OCI-LY3 (cell line): ENCODE measurements at regions not wholly inside any gene's neighbourhood (a gene's known extent, or its start where the extent isn't known, plus 50 kb on each side); places are given as distances from the start of the nearest gene placed in this dataset.

Source experiments
- H2AFZ ChIP-seq: fragments of 200-600, 300-600 bp; shearing (Covaris generic); 2 replicates; pipeline ENCODE4 v1.6.0; 2014; ENCODE audit warnings: antibody characterized with exemption, low read depth, low read length
- H3K27ac ChIP-seq: fragments of 200-600, 300-600 bp; sonication (generic); 2 replicates; pipeline ENCODE4 v1.5.1; 2014; ENCODE audit warnings: mild to moderate bottlenecking, low read length, moderate library complexity, mixed read lengths
- H3K27me3 ChIP-seq: fragments of 200-600, 300-600 bp; sonication (generic); 2 replicates; pipeline ENCODE4 v1.6.1; 2014; ENCODE audit warnings: low read depth, low read length, mixed read lengths
- H3K36me3 ChIP-seq: fragments of 200-600, 300-600 bp; sonication (generic); replicated peaks from 2 replicates; pipeline ENCODE3; 2014; ENCODE audit warnings: low read depth, low read length, mixed read lengths
- H3K4me1 ChIP-seq: fragments of 300-600, 200-600 bp; sonication (generic); 2 replicates; pipeline ENCODE4 v1.6.1; 2014; ENCODE audit warnings: low read length, mixed read lengths
- H3K4me2 ChIP-seq: fragments of 200-600, 300-600 bp; sonication (generic); 2 replicates; pipeline ENCODE4 v1.6.1; 2014; ENCODE audit warnings: low read length, mixed read lengths
- H3K4me3 ChIP-seq: fragments of 300-600, 200-600 bp; sonication (generic); 2 replicates; pipeline ENCODE4 v1.5.1; 2014; ENCODE audit warnings: antibody characterized with exemption, mild to moderate bottlenecking, low read length, moderate library complexity
- H3K79me2 ChIP-seq: fragments of 300-600, 200-600 bp; shearing (Covaris generic); 2 replicates; pipeline ENCODE4 v1.6.1; 2014; ENCODE audit warnings: mild to moderate bottlenecking, low read length, mixed read lengths
- H3K9ac ChIP-seq: fragments of 300-600, 200-600 bp; shearing (Covaris generic); 2 replicates; pipeline ENCODE4 v1.6.0; 2014; ENCODE audit warnings: mild to moderate bottlenecking, low read length, moderate library complexity
- H3K9me3 ChIP-seq: fragments of 200-600, 300-600 bp; shearing (Covaris generic); 2 replicates; pipeline ENCODE4 v1.6.1; 2014; ENCODE audit warnings: low read length, mixed read lengths; ENCODE audit not compliant: insufficient read depth
- H4K20me1 ChIP-seq: fragments of 200-600, 300-600 bp; sonication (generic); 2 replicates; pipeline ENCODE4 v1.6.1; 2016; ENCODE audit warnings: low read length, mixed read lengths; ENCODE audit not compliant: insufficient read depth
- CTCF ChIP-seq: fragments of 200-600, 300-600 bp; sonication (generic); IDR thresholded peaks from 2 replicates; pipeline ENCODE4 v1.5.1; 2014; ENCODE audit warnings: antibody characterized with exemption, low read length, low read depth
- EZH2phosphoT487 ChIP-seq: fragments of 200-600 bp; shearing (Covaris generic); IDR thresholded peaks from 2 replicates; pipeline ENCODE4 v1.6.1; 2018; ENCODE audit warnings: antibody characterized with exemption, mixed run types, low read depth

DNA sequence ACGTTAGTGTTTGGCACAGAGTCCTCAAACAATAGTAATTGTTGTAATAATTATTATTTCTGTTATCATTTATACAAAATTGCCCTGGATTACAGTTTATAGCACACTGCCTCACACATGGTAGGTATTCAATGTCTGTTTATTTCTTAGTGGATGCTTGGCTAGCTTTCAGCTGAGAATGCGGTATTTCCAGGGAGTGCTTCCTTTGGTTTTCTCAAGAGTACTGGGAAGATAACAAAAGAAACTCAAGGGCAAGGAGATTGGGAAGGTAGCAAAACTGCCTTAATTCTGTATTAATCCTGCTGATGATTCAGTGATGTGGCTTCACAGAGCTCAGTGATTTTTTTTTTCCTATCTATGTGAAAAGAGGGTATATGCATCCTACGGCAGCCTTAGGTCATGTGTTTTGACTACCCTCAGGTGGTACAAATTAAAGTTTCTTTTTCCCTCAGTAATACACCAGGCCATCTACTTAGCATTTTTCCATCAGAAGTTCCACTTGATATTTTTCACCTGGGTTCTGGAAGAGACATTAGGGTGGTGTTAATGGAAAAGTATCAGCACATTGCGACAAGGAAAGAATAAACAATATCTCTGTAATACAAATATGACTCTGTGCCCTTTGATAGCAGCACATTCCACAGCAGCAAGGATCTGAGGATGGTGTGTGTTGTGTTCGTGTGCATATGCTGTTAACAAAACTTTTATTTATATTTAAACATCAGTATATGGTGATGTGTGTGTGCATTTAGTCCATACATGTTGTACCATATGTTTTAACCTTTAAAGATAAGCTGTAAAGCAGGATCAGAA, 124.3 kb upstream of the RASGEF1B start:
- TF ChIP-seq EZH2phosphoT487: no peak
- no peak for TF ChIP-seq CTCF
- Histone ChIP-seq H3K9ac (no peak overlapping the region), H3K27ac (no peak overlapping the region), H3K27me3 (no peaks in the 10 kb centered on the region), H3K4me3 (no peak overlapping the region), H3K9me3 (0 out of 2 replicates have a peak, but pooled peaks cover 3% of the 10 kb centered on the region), H3K36me3 (peaks cover 5% of the 10 kb centered on the region), H3K4me1 (no peaks in the 10 kb centered on the region), H2AFZ (no peak overlapping the region), H4K20me1 (no peaks in the 10 kb centered on the region), H3K79me2 (no peaks in the 10 kb centered on the region), H3K4me2 (no peak overlapping the region)

DNA sequence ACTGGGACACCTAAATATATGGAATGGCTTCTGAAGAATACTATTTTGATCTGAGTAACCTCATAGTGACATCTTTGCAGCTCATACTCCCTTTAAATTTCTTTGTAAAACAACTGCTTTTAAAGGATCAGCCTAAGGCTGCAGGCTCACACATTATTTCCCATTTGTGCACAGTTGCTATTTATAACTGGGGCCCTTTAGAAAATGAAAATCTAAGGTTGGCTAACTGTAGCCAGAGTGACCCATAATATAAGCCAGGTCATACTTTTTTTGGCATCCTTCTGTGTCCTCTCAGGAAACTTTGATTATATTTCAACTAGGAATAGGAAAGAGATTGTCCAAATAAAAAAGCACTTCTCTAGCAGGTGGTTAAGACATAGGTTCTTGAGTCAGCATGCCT, 123.6 kb upstream of the RASGEF1B start:
- Histone ChIP-seq H3K79me2 (no peaks in the 10 kb centered on the region), H3K4me1 (no peaks in the 10 kb centered on the region), H3K36me3 (peaks cover 5% of the 10 kb centered on the region), H3K27me3 (no peaks in the 10 kb centered on the region), H3K9me3 (0 out of 2 replicates have a peak, but pooled peaks cover 3% of the 10 kb centered on the region), H4K20me1 (no peaks in the 10 kb centered on the region), H3K9ac (no peak overlapping the region), H3K4me3 (no peak overlapping the region), H3K4me2 (no peak overlapping the region), H2AFZ (no peak overlapping the region), H3K27ac (no peak overlapping the region)
- TF ChIP-seq CTCF: no peak
- TF ChIP-seq EZH2phosphoT487: no peak

DNA sequence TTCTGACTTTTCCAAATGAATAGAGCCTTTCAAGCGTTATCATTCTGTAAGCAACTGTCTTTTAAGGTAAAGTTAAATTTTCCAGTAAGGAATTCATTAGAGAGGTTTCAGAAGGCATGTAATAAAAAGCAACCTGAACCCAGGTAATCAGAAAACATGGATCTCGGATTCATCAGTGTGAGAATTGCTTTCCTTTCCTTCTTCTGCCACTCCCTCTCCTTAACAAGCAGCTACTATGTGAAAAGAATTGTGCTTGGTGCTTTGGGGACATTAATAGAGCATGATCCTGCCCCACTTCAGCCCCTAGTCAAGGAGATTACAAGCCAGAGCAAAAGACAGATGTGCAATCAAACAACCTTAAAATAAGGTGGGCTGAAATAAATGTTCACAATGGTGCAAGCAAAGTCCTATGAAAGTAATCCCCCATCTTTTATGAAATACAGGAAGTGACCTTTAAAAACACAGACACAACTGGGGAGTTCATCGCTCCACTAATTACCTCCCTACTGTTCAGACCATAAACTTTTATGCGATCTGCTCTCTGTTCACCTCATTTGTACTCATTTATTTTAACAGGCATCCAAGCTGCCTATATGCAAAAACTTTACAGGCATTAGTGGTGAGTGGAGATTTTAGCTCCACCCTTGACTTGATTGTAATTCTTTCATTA, 122.9 kb upstream of the RASGEF1B start:
- Histone ChIP-seq H3K9ac (no peak overlapping the region), H3K27ac (no peak overlapping the region), H3K27me3 (no peaks in the 10 kb centered on the region), H4K20me1 (no peaks in the 10 kb centered on the region), H2AFZ (no peak overlapping the region), H3K4me1 (no peaks in the 10 kb centered on the region), H3K4me3 (no peak overlapping the region), H3K79me2 (no peaks in the 10 kb centered on the region), H3K9me3 (0 out of 2 replicates have a peak, but pooled peaks cover 3% of the 10 kb centered on the region), H3K4me2 (no peak overlapping the region), H3K36me3 (peaks cover 5% of the 10 kb centered on the region)
- TF ChIP-seq CTCF (no peak), EZH2phosphoT487 (no peak)

- TF ChIP-seq CTCF (no peak), EZH2phosphoT487 (no peak)
- no peaks in the 10 kb centered on the region for H3K36me3 ChIP-seq
- H3K27me3 ChIP-seq: no peaks in the 10 kb centered on the region
- 0 out of 2 replicates have a peak, but pooled peaks cover under 1% of the 10 kb centered on the region for H3K9me3 ChIP-seq
- H3K4me2 ChIP-seq: no peak overlapping the region
- peaks cover 5% of the 10 kb centered on the region; the same call in 1 of the 2 replicates for H3K4me1 ChIP-seq
- H3K4me3 ChIP-seq: no peak overlapping the region
- H4K20me1 ChIP-seq: no peaks in the 10 kb centered on the region
- no peak overlapping the region for H3K27ac ChIP-seq
- no peaks in the 10 kb centered on the region for H3K79me2 ChIP-seq
- H2AFZ ChIP-seq: no peak overlapping the region
- no peak overlapping the region for H3K9ac ChIP-seq
Observed at GRCh38 chr4:81592701-81593100, 121.0 kb upstream of the RASGEF1B start.
